ENCODE measurements at regions not wholly inside any gene's neighbourhood (a gene's known extent, or its start where the extent isn't known, plus 50 kb on each side); places are given as distances from the start of the nearest gene placed in this dataset.

DNA sequence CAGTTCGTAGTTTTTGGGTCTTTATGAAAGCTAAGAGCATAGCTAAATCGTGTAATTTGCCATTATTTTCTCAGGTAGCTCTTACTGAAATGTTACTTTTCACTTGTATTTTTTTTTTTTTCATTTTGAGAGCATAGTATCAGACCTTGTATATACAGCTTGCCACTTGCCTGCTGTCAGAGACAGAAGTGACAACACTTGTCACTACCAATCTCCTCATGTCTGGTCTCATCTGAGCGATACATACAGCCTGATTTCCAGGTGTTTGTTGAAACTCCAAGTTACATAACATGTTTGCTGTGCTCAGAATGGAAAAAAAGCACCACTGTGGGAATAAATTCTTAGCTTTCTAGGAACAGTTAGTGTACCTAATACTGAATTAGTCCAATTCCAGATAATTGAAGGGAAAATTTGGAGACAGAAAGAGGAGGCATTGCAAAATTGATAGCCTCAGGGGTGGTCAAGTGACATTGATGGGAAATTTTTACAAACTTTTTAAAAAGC is 621.4 kb upstream of the PKN2 start:
- no peak for DNase-seq (ENCODE audit: low spot score)
- TF ChIP-seq MAX (CRISPR knock-in tag; IDR thresholded peaks at IDR 0.05) (no peak), ATF6 (CRISPR knock-in tag; IDR thresholded peaks at IDR 0.05) (no peak)
- TF ChIP-seq, protein P1, sequence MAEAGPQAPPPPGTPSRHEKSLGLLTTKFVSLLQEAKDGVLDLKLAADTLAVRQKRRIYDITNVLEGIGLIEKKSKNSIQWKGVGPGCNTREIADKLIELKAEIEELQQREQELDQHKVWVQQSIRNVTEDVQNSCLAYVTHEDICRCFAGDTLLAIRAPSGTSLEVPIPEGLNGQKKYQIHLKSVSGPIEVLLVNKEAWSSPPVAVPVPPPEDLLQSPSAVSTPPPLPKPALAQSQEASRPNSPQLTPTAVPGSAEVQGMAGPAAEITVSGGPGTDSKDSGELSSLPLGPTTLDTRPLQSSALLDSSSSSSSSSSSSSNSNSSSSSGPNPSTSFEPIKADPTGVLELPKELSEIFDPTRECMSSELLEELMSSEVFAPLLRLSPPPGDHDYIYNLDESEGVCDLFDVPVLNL (CRISPR knock-in tag; IDR thresholded peaks at IDR 0.05; ENCODE audit: borderline replicate concordance, low read depth), result no peak
- H3K27me3 Mint-ChIP-seq (ENCODE audit: low read depth), result no peaks in the 10 kb centered on the region
- H3K9me3 Mint-ChIP-seq, result no peaks in the 10 kb centered on the region
- H3K27ac Mint-ChIP-seq, result no peak overlapping the region
- POLR2A ChIA-PET, result no interaction called here
- no peaks in the 10 kb centered on the region for H3K36me3 Mint-ChIP-seq
- no peak for ATAC-seq
- no peak overlapping the region for H3K4me3 Mint-ChIP-seq
- peaks cover 9% of the 10 kb centered on the region for H3K4me1 Mint-ChIP-seq
- CTCF ChIA-PET, result interaction anchor here (1.2 kb wide), 1 partner anchor 381 kb away, joined by 3 read pairs; no protein-coding TSS in a partner anchor

GRCh38 chr1:88063605-88064004 is 620.5 kb upstream of the PKN2 start:
- no peak for DNase-seq (ENCODE audit: low spot score)
- TF ChIP-seq ZNF263 (CRISPR knock-in tag; IDR thresholded peaks at IDR 0.05; ENCODE audit: low read depth), result no peak
- no peak for TF ChIP-seq ATF6 (CRISPR knock-in tag; IDR thresholded peaks at IDR 0.05)
- no peak for TF ChIP-seq ZNF121 (CRISPR knock-in tag; IDR thresholded peaks at IDR 0.05)
- no peak for TF ChIP-seq ZBTB43 (CRISPR knock-in tag; IDR thresholded peaks at IDR 0.05)
- TF ChIP-seq, protein P2, sequence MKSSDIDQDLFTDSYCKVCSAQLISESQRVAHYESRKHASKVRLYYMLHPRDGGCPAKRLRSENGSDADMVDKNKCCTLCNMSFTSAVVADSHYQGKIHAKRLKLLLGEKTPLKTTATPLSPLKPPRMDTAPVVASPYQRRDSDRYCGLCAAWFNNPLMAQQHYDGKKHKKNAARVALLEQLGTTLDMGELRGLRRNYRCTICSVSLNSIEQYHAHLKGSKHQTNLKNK (CRISPR knock-in tag; IDR thresholded peaks at IDR 0.05), result no peak
- TF ChIP-seq ELF4 (CRISPR knock-in tag; IDR thresholded peaks at IDR 0.05; ENCODE audit: low read depth), result no peak
- no peak for TF ChIP-seq ZNF317 (CRISPR knock-in tag; IDR thresholded peaks at IDR 0.05; ENCODE audit: borderline replicate concordance, low read depth)
- no peak for TF ChIP-seq NR3C1 (CRISPR knock-in tag; conservative IDR thresholded peaks at IDR 0.05; ENCODE audit: low read depth)
- no peak for TF ChIP-seq FOXK1 (CRISPR knock-in tag; IDR thresholded peaks at IDR 0.05)
- TF ChIP-seq ZNF423 (CRISPR knock-in tag; IDR thresholded peaks at IDR 0.05), result no peak
- no peak for TF ChIP-seq TCF7 (CRISPR knock-in tag; IDR thresholded peaks at IDR 0.05; ENCODE audit: low read depth)
- no peak for TF ChIP-seq ATF1 (CRISPR knock-in tag; IDR thresholded peaks at IDR 0.05)
- TF ChIP-seq CREB1 (CRISPR knock-in tag; IDR thresholded peaks at IDR 0.05), result no peak
- no peak for ATAC-seq
- POLR2A ChIA-PET, result no interaction called here
- no peaks in the 10 kb centered on the region for H3K27me3 Mint-ChIP-seq (ENCODE audit: low read depth)
- H3K4me1 Mint-ChIP-seq, result peaks cover 9% of the 10 kb centered on the region
- CTCF ChIA-PET, result no interaction called here
- H3K36me3 Mint-ChIP-seq, result no peaks in the 10 kb centered on the region
- no peak overlapping the region for H3K27ac Mint-ChIP-seq
- H3K9me3 Mint-ChIP-seq, result no peaks in the 10 kb centered on the region
- no peak overlapping the region for H3K4me3 Mint-ChIP-seq
